HG02642 (cell line): ENCODE measurements at regions not wholly inside any gene's neighbourhood (a gene's known extent, or its start where the extent isn't known, plus 50 kb on each side); places are given as distances from the start of the nearest gene placed in this dataset.

Experiments used
- ATAC-seq: cut with Tn5 transposase; IDR thresholded peaks from one replicate; pipeline ENCODE4 v1.9.1; 2021; ENCODE audit warnings: mild to moderate bottlenecking; ENCODE audit not compliant: unreplicated experiment, poor library complexity

DNA sequence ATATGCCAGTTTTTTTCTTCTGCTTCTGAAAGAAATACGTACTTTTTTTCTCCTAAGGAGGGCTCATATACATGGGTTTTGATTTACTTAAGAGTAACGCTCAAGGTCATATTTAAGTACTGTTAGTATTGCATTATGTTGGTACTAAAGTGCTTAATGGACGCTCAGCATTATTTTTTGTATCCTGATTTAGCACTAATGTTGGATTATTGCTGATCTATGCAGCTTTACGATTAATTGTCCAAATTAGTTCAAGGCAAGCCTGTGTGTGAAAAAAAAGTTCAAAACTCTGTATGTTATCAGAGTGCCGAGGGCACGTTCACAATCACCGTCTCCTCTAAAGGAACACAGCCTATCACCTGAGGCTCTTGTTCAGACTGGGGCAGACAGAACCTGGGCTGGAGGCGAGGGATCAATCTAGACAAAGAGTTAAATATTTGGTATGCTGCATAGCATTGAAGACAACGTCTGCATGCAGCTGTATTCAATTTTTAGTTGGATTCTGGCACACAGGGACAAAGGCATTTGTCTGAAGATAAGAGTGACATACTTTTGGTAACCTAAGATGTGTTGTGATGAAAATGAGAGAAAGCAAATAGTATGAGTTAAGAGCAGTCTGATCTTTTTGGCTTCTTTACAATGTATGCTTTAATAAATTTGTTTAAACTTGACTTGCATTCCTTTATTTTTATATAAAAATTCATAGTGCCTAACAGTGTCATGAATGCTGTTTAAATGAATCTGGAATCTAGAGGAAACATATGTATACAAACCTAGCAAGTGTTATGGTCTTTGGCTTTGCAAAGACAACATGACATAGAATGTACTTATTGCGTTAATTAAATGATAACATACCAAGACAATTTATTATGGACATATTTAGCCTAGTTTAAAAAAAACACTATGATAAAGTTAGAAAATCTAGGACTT lies 341.2 kb downstream of the SAMD5 start:
- ATAC-seq: no peak

DNA sequence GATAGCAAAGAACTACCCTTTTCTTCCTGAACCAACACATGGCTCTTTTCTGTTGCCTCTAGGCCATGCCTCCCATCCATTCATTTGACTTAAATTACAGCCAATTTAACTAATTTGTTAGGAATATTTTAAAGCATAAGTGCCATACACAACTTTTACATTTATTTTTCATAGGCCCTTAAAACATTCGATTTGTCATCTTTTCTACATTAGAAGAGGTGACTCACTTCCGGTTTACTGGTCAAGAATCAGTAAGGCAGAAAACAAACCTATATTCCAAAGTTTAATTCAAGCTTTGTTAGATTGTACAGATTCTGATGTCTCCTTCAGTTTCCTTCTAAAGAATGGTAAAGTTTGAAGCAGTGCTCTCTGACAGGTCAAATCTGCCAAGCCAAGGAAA lies 344.3 kb downstream of the SAMD5 start:
- no peak for ATAC-seq

DNA sequence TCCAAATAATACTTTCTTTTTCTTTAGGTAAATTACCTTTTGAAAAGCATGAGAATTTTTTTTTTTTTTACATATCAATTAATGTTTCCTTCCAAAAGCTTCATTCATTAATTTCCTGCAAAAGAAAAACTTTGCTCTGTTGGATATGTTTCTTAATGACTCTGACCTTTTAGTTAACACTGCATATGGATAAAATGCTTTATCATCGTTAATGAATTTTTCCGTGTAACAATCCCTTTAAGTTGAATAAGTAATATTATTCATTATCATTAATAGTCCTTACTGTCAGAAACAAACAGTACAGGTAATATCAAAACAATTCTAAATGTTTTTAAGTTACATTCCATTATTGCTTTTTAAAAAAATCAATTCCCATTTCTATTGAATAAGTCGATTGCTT lies 345.1 kb downstream of the SAMD5 start:
- no peak for ATAC-seq

DNA sequence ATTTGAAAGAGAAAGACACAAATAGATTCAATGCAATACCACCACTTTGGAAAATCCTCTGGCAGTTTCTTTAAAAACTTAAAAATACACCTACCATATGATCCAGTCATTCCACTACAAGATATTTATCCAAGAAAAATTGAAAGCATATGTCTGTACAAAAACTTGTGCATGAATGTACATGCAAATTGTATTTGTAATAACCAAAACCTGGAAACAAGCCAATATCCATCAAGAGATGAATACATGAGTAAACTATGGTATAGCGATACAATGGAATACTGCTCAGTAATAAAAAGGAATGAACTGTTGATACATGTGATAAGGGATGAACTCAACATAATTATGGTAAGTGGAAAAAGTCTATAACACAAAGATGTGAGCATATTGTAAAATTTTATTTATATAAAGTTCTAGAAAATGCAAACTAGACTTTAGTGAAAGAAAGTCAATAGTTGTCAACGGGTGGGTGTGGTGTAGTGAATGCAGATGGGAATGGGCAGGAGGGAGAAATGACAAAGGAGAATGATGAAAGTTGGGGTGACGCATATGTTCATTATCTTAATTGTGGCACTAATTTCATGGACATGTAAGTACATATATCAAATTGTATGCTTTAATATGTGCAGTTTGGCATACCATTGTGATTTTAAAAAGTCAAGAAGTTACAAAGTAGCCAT lies 347.5 kb downstream of the SAMD5 start:
- no peak for ATAC-seq

DNA sequence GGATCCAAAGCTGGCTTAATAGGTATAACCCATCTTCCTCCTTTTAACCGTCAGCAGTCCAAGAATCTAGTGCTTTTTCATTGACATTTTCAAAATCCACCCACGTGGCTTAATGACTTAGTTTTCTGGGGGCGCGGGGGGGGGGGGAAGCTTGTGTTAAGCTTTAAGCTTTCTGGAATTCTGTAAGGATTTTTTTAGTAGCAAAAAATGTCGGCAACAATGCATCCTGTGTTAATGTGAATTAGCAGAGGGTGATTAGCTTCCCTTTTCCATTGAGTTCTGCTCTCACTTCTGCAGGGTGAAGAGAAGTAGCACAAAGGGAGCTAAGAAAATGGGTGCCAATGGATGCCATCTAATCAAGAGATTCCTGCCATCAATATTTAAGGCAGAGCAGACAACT lies 348.2 kb downstream of the SAMD5 start:
- no peak for ATAC-seq

DNA sequence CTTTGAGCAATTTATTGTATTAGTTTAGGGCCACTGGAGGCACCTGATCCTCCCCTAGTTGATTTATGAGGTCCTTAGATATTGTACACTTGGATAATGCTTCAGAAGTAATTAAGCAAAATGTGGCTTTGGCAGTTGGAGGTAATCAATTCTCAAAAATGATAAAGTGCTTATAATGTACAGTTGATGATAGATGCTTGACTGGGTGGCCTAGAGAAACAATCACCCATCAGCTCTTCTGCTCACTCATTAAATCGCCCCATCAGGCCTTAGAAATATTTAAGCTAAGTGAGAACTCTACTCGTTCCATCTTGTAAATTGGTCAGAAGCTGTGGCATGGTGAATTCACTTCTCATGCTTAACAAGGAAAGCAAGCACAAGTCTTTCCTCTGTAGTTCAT lies 349.9 kb downstream of the SAMD5 start:
- no peak for ATAC-seq

DNA sequence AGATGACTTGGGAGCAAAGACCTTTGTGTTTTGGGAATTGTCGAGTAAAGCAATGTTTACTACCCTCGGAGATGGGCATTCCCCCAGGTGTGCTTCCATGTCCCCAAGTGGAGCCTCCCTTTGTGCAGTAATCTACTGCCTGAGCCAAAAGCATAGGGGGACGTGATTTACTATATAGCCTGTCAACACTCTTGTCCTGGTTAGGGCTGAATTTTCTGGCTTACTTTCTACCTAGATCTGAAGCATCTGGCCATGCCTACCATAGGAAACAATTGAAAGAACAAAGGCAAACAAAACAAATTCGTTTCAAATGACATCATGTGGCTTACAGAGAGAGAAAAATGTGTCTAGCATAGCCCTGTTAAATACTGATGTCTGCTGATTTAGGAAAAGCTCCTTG lies 350.6 kb downstream of the SAMD5 start:
- no peak for ATAC-seq

DNA sequence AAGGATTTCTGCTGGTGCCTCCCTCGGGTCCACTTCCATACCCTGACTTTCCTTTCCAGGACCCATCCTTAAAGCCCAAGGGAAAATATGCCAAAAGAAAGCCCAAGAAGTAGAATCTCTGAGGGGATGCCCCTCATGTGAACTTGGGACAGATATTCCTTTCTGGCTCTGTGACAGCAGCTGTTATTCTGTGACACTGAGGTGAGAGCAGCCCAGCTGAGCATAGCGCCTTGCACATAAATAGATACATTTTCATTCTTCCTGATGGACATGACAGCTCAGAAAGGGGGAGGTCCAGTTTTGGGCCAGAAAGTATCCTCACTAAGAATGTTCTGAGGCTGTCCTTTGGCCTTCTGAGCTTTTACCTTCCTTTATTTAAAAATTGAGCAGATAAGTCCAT lies 353.2 kb downstream of the SAMD5 start:
- ATAC-seq: no peak

DNA sequence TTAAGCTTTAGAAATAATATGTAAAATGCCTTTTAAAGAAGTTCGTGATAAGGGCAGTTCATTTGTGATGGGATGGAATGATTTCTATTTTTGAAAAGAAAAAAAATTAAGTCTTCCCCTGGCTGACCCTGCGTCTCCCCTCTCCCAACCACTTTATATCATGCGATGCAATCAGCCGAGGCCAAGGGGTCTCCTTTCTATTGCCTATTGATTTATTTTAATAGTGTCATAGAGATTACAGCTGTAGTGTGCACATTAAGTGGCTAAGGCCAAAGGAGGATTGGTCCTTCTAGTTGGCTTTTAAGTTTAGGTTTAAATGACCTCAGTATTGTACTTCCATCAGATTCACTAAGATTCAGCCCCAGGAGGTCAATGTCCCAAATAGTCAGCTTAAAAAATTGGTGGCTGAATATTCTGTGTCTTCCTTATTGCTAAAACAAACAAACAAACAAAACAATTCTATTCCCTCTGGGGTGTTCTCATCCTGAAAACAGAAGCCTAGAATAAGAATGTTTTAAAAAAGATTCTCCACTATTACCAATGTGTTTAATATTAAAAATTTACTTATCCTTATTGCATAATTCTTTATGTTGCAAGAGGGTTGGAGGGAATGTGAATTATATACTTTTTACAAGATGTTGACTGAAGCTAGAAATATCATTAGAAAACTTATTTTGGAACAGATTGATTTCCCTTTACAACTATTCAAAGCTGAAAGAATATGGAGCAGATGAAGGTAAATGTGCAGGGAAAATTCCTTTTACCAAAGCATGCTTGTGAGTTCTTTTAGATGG lies 359.1 kb downstream of the SAMD5 start:
- ATAC-seq: no peak

DNA sequence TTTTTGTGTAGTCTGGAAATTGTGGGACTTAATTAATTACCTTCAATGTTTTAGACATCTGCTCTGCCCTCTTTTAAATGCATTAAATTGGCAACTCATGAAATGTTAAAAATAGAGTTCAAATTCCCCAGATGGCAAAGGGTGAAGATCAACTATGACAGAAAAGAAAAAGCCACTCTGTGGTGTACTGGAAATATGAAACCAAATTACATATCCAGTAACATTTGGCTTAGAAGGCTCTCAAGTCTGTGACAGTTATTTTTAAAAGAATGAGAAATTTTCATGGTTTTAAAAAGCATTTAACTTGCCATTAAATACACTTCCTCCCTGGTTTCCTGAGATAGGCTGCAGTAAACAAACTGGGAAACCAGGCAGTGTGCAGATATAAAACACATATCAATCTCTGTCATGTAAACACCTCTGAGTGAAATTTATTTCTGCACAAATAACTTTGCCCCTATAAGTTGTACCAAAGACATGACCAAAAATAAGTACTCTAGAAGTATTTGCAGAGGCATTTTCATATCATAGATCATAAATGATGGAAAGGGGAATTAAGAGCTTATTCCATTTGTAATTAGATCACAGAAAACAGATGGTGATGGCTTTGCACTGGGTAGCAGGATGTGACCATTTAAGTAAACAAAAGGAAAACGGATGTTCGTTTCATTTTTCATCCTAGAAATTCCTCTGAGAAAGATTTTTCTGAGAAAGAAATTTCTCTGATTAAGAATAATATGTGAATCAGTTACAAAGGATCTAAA lies 360.1 kb downstream of the SAMD5 start:
- no peak for ATAC-seq

DNA sequence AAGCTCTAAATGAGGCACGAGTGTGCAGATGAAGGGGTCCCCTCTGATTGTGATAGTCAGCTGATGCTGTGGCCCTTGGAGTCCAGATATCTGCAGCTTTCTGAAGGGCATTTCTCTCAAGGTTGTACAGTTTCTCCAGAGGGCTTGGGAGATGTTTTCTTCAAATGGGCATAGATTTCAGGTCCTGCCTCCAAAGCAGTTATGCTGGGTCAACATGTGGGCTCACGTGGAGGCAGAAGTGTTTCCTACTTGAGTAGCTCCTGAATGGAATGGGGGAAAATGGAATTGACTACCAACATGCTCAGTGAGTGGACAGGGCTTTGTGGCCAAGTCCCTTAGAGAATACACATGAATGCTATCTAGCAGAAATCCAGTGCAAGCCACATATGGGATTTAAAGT lies 360.7 kb downstream of the SAMD5 start:
- no peak for ATAC-seq

DNA sequence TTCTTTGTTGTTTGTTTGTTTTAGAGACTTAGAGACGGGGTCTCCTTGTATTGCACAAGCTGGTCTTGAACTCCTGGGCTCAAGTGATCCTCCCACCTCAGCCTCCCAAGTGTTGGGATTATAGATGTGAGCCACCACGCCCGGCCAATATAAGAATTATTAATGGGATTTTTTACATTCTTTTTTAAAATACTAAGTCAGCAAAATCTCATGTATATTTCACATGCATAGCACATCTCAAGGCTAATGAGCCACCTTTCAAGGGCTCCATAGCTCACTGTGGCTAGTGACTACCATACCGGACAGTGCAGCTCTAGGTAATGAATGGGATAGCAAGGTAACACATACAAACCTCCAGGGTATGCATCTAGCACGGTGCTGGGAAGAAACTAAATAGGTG lies 361.4 kb downstream of the SAMD5 start:
- no peak for ATAC-seq

DNA sequence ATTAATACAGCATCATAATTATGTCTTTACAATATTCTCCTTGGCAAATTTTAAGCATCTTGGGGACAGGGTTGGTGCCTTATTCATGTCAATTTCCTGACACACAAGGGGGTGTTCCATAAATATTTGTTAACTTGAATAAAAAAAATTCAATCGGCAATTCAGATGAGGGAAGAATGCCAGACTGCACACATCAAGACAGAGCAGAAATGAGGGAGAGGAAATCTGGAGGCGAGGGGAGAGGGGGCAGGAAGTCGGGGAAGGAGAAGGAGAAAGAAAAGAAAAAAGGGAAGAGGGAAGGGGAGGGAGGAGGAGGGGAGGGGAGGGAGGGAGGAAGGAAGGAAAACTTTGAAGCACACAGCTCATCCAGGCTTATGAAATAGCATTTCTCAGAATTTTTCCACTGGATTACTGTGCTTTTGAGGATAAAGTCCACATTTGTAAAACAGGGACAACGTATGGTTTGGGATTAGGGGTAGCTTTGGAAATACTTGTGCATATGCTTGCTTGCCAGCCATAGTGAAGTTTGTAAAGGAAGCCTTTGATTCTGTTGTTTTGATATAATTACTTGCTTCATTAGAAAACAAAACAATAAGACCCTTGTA lies 362.1 kb downstream of the SAMD5 start:
- no peak for ATAC-seq

DNA sequence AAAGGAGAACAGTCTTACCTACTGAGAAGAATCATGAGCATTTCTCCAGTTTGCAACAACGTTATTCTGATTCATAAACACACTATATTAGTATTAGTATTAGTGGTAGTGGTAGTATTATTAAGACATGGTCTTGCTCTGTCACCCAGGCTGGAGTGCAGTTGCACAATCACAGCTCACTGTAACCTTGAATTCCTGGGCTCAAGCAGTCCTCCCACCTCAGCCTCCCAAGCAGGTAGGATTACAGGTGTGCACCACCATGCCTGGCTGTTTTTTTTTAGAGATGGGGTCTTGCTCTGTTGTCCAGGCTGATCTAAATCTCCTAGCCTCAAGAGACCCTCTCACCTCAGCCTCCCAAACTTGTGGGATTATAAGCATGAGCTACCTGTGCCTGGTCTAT lies 363.5 kb downstream of the SAMD5 start:
- no peak for ATAC-seq

DNA sequence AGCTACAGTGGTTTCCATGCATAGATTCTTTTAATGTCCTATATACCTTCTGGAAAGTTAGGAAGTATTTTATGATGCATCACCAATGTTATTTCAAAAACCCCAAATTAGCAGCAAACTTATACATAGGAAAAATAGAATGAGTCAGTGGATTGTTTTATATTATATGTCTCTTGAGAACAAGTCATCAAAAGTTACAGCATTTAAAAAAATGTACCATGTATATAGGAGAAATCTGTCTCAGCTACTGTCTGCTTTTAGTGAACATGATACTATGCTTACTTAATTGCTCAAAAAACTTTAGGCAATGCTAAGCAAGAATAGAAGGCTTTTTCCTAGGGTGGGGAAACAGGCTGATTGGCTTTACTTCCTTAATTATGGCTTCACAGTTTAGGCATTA lies 365.3 kb downstream of the SAMD5 start:
- no peak for ATAC-seq

DNA sequence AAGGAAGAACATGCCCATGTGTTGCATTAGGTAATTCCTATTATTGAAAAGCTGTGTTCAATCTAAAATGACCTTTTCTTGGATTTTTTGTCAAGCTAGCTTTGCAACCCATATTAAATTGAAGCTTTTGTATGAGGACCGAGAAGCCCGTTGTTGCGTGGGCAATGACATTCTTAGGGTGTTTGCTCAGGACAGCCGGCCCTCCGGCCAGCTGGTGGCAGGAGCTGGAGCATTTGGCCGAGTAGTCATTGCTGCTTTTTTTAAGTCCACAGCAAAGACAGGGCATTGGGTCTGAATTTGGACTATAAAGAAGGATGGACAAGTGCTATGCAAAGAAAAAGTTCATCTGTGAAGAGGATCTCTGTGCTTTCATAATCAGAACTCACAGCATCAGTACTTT lies 365.8 kb downstream of the SAMD5 start:
- ATAC-seq: no peak

DNA sequence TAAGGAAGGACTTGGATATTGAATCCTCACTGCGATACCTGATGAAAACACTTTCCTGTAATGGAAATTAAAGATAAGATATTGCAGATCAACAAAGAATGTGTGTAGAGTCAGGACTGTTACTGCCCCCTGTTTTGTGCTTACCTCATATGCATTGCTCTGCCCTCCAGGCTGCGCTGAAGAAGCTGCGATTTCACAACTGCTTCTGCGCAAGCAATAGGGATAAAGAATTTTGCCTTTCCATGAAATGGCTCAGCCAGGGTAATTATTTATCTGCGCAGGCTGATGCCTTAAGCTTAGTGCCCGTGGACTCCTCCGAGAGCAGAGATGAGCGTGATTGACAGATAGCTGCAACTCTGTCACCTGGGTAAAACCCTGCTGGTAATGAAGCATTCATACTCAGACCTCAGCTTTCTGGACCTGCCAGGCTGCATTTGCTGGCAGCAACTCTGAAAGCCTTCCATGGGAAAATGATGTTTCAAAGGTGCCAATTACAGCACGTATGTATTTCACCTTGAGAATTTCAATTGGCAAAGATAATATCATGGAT lies 370.6 kb downstream of the SAMD5 start:
- ATAC-seq: no peak

DNA sequence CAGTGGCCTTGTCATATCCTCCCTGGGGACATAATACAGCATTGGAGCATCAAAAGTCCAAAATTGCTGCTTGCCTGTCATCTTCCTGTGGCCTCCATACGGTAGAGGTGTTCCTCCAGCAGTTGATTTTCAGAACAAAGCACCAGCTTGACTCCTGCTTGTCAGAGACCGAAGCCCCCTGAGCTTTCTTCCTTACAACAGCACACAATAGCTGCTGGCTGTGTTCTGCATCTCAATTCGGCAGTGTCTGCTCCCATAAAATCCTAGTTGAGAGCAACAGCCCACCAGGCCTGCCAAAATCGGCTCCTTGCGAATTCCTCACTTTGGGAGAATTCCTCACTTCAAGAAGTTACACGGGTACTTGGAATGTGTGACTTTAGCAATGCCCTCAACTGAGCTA lies 372.9 kb downstream of the SAMD5 start:
- ATAC-seq: no peak

DNA sequence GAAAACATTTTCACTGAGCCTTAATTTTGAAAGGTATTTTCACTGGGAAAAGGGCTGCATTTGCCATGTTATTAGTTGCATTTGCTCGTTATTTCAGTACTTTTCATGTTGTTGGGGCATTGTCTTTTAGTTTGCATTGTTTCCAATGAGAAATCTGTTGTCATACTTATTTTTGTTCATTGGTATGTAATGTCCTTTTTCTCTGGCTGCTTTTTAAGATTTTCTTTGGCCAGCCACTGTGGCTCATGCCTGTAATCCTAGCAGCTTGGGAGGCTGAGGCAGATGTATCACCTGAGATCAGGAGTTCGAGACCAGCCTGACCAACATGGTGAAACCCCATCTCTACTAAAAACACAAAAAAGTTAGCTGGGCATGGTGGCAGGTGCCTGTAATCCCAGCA lies 379.9 kb downstream of the SAMD5 start:
- ATAC-seq: no peak

DNA sequence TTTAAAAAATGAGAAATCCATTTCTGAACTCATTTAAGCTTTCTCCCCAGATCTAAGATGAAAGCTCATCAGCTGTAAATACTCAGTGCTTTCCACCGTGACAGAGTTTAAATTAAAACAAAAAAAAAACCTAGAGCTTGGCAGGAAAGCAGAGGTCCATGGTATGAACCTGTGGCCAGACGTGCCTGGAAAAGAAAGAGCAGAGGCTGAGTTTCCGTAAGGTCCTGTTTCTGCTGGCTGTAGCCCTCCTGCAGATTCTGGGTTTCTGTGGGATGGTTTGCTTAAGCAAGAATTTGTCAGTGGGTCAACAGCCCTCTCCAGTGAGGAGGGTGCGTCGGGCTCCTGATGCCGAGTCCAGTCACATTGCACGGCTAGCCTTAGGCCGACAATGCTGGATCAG lies 383.2 kb downstream of the SAMD5 start:
- ATAC-seq: no peak
